ENCODE measurements at regions not wholly inside any gene's neighbourhood (a gene's known extent, or its start where the extent isn't known, plus 50 kb on each side); places are given as distances from the start of the nearest gene placed in this dataset.

- TF ChIP-seq CTCF (conservative IDR thresholded peaks at IDR 0.05; ENCODE audit: low read depth, low read length) (no peak), EZH2 (IDR thresholded peaks at IDR 0.05; ENCODE audit: low read length, unreplicated experiment) (no peak), EZH2phosphoT487 (IDR thresholded peaks at IDR 0.05; ENCODE audit: borderline replicate concordance, low read length) (no peak)
Measured at GRCh38 chrX:4841216-4841745, 1127.8 kb upstream of the PRKX start.
